ENCODE measurements at regions not wholly inside any gene's neighbourhood (a gene's known extent, or its start where the extent isn't known, plus 50 kb on each side); places are given as distances from the start of the nearest gene placed in this dataset.
A peak's percentile ranks its signal among the peaks of the same experiment; 100 is the strongest.

GRCh38 chr13:85009447-85009846, 789.8 kb downstream of the SLITRK6 start:
- Histone ChIP-seq H3K4me3 (no peak overlapping the region), H3K9me3 (ENCODE audit: control insufficient read depth in 4 of 4, insufficient read depth in 3 of 4, low read length in 3 of 4) (peaks cover 0 to 4% (median 2%) of the 10 kb centered on the region in 4 donors), H3K9ac (ENCODE audit: insufficient read depth in 1 of 2, low read length in 2 of 2) (no peak overlapping the region), H3K4me1 (ENCODE audit: control insufficient read depth in 5 of 5, insufficient read depth in 5 of 5, low read length in 5 of 5) (no peaks in the 10 kb centered on the region), H3K36me3 (ENCODE audit: control insufficient read depth in 4 of 4, insufficient read depth in 4 of 4, low read length in 4 of 4) (no peaks in the 10 kb centered on the region), H3K27ac (ENCODE audit: low read depth in 1 of 2, low read length in 1 of 2) (no peak overlapping the region), H3K27me3 (ENCODE audit: control insufficient read depth in 3 of 3, insufficient read depth in 3 of 3, low read length in 2 of 3) (no peaks in the 10 kb centered on the region)
- ATAC-seq (ENCODE audit: insufficient read depth, low FRiP score), result no peak
- WGBS, 2 donors, result 71 to 81% methylated on average over 3 of the region's 3 CpGs
- TF ChIP-seq CTCF (IDR thresholded peaks at IDR 0.05; ENCODE audit: control extremely low read depth, extremely low read depth), result no peak
- DNase-seq, result peak in 2 of 3 donors; percentile 3 to 16

GRCh38 chr13:84999252-84999651, 800.0 kb downstream of the SLITRK6 start:
- Histone ChIP-seq H3K9me3 (ENCODE audit: control insufficient read depth in 4 of 4, insufficient read depth in 3 of 4, low read length in 3 of 4) (no peaks in the 10 kb centered on the region), H3K4me1 (ENCODE audit: control insufficient read depth in 5 of 5, insufficient read depth in 5 of 5, low read length in 5 of 5) (no peaks in the 10 kb centered on the region), H3K27me3 (ENCODE audit: control insufficient read depth in 3 of 3, insufficient read depth in 3 of 3, low read length in 2 of 3) (no peaks in the 10 kb centered on the region), H3K36me3 (ENCODE audit: control insufficient read depth in 4 of 4, insufficient read depth in 4 of 4, low read length in 4 of 4) (no peaks in the 10 kb centered on the region), H3K27ac (ENCODE audit: low read depth in 1 of 2, low read length in 1 of 2) (no peak overlapping the region), H3K9ac (ENCODE audit: insufficient read depth in 1 of 2, low read length in 2 of 2) (no peak overlapping the region), H3K4me3 (no peak overlapping the region)
- DNase-seq (no peak), ATAC-seq (ENCODE audit: insufficient read depth, low FRiP score) (no peak)
- no peak for TF ChIP-seq CTCF (IDR thresholded peaks at IDR 0.05; ENCODE audit: control extremely low read depth, extremely low read depth)
- WGBS, 2 donors, result 92% methylated on average over 1 of the region's 1 CpG

- Histone ChIP-seq H3K27ac (ENCODE audit: low read depth in 1 of 2, low read length in 1 of 2) (no peak overlapping the region), H3K36me3 (ENCODE audit: control insufficient read depth in 4 of 4, insufficient read depth in 4 of 4, low read length in 4 of 4) (no peaks in the 10 kb centered on the region), H3K4me1 (ENCODE audit: control insufficient read depth in 5 of 5, insufficient read depth in 5 of 5, low read length in 5 of 5) (no peaks in the 10 kb centered on the region), H3K27me3 (ENCODE audit: control insufficient read depth in 3 of 3, insufficient read depth in 3 of 3, low read length in 2 of 3) (no peaks in the 10 kb centered on the region), H3K9me3 (ENCODE audit: control insufficient read depth in 4 of 4, insufficient read depth in 3 of 4, low read length in 3 of 4) (no peaks in the 10 kb centered on the region), H3K4me3 (no peak overlapping the region), H3K9ac (ENCODE audit: insufficient read depth in 1 of 2, low read length in 2 of 2) (no peak overlapping the region)
- TF ChIP-seq CTCF (IDR thresholded peaks at IDR 0.05; ENCODE audit: control extremely low read depth, extremely low read depth), result no peak
- ATAC-seq (ENCODE audit: insufficient read depth, low FRiP score), result no peak
- no peak for DNase-seq
These were observed 800.5 kb downstream of the SLITRK6 start for GRCh38 chr13:84998681-84999080.

GRCh38 chr13:84997858-84998257, 801.4 kb downstream of the SLITRK6 start:
- Histone ChIP-seq H3K36me3 (ENCODE audit: control insufficient read depth in 4 of 4, insufficient read depth in 4 of 4, low read length in 4 of 4) (no peaks in the 10 kb centered on the region), H3K9me3 (ENCODE audit: control insufficient read depth in 4 of 4, insufficient read depth in 3 of 4, low read length in 3 of 4) (no peaks in the 10 kb centered on the region), H3K4me3 (no peak overlapping the region), H3K27me3 (ENCODE audit: control insufficient read depth in 3 of 3, insufficient read depth in 3 of 3, low read length in 2 of 3) (no peaks in the 10 kb centered on the region), H3K4me1 (ENCODE audit: control insufficient read depth in 5 of 5, insufficient read depth in 5 of 5, low read length in 5 of 5) (no peaks in the 10 kb centered on the region), H3K27ac (ENCODE audit: low read depth in 1 of 2, low read length in 1 of 2) (no peak overlapping the region), H3K9ac (ENCODE audit: insufficient read depth in 1 of 2, low read length in 2 of 2) (no peak overlapping the region)
- no peak for DNase-seq
- 64 to 75% methylated on average over 1 of the region's 1 CpG for WGBS, 2 donors
- ATAC-seq (ENCODE audit: insufficient read depth, low FRiP score), result no peak
- no peak for TF ChIP-seq CTCF (IDR thresholded peaks at IDR 0.05; ENCODE audit: control extremely low read depth, extremely low read depth)

Data from lung (tissue), 11 donors.